Stimulated activated CD4-positive, alpha-beta T cell treated with anti-CD3 and anti-CD28 coated beads, Interleukin-4, amount 100 ng/mL, for 1 hour (primary cell): ENCODE measurements at regions not wholly inside any gene's neighbourhood (a gene's known extent, or its start where the extent isn't known, plus 50 kb on each side); places are given as distances from the start of the nearest gene placed in this dataset.
"Not testable (repeated sequence)": the region's sequence is repeated elsewhere in the genome, so short reads cannot be mapped to it uniquely, and the experiment has no call there.

Source experiments
- DNase-seq: peaks from one replicate; pipeline ENCODE4 v3.0.0-alpha.2; 2020

DNA sequence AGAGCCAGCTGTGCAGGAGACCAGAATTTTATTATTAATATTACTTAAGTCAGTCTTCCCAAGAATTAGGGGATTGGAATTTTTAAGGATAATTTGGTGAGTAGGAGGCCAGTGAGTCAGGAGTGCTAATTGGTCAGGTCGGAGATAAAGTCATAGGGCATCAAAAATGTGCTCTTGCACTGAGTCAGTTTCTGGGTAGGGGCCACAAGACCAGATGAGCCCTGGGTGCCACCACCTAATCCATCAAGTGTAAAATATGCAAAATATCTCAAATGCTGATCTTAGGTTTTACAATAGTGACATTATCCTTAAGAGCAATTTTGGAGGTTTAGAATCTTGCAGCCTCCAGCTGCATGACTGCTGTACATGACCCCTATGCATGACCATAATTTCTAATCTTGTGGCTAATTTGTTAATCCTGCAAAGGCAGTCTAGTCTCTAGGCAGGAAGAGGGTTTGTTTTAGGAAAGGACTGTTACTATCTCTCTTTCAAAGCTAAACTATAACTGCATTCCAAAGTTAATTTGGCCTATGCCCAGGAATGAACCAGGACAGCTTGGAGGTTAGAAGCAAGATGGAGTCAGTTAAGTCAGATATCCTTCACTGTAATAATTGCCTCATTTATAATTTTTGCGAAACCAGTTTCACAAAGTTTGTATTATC is 215.9 kb downstream of the RNF152 start:
- DNase-seq, result no peak

DNA sequence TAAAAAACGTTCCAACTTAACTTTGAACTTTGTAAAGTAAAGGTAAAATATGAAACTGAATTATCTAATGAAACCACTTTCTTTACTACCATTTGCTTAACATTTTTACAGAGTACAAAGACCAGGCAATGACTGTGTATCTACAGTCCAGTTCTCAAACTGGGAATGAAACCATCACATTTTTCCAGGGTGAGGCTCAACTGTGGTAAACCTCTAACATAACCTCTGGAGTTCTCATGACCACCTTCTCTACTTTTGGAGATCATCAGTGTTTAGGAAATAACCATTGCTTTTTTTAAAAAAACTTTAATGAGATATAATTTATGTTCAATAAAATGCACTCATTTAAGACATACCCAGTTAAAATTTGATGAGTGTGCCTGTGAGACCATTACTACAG is 223.5 kb downstream of the RNF152 start:
- no peak for DNase-seq

DNA sequence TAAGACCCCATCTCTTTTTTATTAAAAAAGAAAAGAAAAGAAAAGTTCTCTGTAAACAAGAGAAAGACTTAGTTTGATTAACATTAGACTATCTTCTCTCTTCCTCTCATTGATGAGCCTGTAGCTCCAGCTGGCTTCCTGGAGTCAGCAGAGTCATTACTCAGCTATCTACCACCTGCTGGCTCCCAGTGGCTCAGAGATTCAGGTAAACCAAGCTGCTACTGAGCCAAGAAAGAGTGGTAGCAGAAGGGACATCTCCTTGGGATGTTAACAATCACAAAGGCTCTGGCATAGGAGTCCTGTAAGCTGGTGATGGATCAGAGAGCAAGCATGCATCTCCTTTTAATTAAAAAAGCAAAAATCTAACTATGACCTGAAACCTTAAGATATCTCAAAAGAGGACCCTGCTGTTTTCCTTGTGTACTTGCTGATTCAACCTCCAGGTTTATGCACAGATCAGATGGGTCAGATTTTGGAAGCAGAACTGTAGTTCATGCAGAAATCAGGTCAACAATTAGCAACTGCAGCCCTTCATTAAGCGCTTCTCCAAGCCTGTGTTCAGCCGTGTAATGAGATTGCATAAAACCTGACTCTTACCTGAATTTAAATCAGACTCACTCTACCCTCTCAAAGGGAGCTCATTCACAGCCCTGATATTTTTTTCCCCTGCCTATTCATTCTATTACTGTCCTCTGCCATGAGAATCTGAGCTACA is 225.8 kb downstream of the RNF152 start:
- DNase-seq, result no peak

DNA sequence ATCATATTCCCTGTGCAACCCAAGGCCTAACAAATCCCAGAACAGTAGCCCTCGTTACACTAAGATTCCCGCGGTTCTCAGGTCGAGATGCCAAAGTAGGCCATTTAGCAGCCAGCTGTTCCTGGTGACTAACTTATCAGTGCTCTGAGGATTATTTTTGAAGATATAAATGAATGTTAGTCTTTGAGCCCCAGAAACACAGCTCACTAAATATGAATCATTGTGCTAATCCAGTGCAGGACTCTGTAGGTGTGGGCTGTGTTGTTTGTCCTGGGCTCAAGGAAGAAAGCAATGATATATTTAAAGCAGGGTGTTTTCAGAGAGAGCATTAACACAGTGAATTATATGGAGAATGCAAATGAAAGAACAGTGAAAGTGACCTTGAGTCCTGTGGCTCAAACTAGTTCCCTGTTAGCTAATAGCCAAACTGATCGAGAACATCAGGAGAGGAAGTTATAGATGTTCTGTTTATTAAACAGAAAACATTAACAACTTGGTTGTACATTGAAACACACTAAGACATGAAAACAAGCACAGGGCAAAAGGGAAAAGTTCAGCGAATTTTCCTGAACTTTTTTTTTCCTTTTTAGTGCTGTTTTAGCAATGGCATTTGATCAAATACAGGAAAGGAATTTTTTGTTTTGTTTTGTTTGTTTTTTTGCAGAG is 228.3 kb downstream of the RNF152 start:
- DNase-seq, result no peak

DNA sequence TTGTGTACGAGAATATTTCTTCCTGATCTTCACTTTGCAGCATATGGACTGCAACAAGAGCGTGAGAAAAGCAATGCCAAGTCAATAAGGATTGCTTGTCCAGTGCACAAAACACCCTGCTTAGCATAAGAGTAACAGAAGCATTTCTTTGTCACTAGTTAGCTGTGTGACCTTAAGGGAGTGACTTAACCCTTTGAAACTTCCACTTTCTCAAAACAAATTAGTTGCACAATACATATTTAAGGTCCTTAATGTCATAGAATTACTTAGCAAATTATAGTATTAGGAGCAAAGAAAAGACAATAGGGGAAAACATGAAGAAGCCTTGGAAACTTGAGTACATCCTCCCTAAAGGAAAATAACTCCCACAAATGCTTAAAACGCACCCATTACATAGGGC is 230.1 kb downstream of the RNF152 start:
- DNase-seq, result no peak

DNA sequence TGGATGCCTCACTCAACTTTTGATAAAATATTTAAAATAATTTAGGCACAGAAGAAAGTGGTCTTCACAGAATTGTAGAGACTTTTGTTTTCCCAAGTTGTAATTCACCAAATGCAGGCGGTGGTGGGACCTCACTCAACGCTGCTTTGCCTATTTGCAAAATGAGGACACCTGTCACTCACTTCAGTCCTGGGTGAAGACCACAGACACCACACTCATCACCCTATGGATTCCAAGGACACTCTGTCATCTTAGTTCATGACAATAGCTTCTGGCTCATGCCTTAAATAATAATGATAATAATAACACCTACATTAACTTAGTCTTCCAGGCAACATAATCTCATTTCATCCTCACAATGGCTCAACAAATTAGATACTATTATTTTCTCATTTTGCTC is 234.4 kb downstream of the RNF152 start:
- DNase-seq, result no peak

DNA sequence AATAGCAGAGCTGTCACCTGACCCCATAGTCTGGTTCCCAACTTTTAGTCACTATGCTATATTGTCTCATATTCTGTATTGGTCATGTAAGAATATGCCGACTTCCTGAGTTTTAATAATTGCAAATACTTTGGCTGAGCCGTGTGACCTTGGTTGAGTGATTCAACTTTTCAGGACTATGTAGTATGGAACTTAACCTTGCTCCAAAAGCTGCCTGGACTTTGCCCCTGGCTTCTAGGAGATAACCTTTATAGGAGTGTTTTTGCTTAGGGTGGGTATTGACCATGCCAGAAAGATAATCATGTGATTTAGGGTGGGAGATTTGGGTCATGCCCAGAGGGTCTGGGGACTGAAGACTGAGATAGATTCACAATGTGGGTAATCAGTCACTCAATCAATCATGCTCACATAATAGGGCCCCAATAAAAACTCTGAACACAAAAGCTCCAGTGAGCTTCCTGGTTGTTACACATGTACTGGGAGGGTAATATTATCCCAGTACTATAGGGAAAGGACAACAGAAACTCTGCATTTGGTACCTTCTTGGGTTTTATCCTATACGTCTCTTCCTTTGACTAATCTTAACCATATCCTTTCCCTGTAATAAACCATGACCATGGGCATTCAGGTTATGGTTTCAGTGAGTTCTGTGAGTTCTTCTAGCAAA is 235.6 kb downstream of the RNF152 start:
- no peak for DNase-seq

DNA sequence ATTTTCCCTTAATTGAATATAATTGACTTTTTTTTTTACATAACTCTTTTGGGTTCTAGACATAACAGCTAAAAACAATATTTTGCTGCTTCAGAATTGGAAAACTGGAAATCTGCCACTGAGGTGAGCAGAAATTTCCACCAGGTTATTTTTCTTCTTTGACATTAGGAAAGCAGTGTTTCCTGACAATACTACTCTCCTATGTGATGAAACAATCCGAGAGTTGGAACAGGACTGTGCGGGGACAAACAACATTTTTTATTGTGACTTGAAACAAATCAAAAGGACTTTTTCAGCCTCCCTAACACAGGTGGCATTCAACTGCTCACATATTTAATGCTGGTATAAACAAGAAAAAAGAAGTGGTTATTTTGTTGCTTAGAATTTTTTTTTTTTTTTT is 237.2 kb downstream of the RNF152 start:
- no peak for DNase-seq

DNA sequence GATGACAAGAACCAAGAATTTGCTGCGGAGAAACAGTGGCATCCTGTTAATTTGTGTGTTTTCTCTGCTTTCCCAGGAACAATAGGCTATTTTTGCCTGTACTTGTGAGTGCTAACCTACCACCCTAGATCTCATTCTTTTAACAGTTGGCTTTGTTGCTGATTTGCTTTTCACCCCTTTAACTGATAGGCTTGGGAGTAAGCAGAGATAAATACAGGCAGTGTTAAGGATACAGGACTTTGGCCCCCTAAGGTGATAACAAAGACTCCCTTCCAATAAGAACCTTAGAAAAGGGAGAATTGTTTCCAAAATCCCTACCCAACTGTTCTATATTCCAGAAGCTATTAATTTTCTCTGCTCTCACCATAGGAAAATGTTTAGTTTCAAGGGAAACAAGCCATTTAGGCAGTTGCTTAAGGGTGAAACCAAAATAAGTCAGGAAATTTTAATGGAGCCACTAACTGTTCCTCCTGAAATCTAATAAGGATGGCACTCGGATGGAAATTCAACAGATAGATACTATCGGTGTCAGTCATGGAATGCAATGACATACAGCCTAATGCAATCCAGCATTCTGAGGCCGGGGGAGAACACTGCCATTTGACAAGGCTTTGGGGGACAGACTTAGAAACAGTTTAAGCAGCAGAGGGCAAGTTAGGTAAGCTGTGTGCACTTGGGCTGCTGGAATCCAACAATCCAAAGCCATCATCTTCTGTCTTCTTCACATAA is 238.8 kb downstream of the RNF152 start:
- no peak for DNase-seq

DNA sequence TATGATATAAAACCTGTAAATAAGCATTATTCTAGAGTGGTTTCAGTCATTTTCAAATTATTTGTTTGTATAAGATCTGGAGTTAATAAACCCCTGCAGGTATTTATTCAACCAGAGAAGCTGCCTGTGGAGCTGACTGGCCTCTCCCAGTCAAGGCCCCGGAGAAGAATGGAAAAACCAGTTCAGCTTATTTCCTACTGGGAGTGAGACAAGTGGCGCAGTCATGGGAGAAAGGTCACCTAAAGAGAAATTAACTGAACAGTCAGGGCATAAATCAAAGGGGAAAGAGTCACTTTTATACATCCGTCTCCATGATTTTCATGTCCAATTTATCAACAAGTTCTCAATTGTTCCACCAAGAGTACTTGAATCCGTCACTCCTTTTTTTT is 240.9 kb downstream of the RNF152 start:
- no peak for DNase-seq

DNA sequence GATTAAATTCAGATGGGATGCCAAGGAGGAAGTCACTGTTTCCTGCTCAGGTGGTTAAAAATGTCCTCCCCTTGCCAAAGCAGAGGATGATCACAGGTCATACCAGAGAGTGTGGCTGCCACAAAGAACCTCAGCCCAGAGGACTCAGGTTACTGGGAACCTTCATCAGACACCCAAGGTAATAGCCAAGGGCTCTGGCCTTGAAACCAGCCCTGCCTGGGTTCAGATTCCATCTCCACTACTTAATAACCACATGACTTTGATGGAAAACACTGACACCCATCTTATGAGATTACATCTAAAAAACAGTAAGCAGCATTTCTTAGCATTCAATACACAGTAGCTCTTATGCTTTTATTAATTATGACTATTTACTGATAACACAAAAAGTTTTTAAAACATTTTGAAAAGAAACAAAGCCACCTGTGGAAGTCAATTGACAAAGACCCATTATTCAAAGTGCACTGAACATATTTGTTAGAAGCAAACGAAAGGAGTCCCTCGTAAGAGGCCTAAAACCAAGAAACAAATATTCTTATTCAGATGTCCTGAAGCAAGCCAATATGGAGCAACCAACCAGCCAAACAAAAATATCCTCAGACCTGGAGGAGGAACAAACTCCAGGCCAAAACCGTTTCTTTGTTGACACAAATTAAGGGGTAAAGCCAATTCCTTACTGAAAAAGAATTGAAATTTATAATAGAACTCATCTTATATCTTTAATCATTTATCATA is 241.5 kb downstream of the RNF152 start:
- no peak for DNase-seq

DNA sequence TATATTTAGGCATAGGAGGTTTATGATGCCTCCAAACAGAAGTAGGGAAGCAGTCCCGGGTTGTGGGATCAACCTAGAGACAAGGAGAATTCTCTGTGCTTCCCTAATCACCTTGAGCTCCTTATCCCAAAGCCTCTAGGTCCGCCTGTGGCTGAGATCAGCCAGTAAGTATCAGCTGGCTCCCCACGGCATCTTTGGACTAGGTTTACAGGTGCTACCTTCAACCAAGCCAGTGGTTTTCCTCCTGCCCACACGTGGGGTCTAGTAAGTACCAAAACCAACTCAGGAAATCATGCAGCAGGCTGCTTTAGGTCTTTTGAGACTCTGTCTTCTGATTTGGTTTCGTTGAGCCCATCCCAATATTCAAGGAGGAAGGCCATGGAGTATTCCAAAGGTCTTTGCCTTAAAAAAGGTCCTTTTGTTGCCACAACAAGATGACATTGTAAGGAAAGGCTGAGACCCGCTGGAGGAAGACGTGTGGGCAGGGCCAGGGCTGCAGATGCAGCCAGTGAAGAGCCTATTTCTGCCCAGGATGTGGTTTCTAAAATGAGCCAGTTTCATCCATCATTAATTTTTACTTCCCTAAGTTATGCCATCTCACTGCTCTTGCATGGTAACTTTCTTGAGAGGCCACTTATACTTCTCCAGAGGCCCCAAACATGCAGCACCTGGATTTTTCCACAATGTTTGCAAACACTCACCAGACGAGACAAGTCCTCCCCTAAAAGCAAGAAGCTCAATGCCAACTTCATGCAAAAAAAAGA is 248.7 kb downstream of the RNF152 start:
- no peak for DNase-seq

DNA sequence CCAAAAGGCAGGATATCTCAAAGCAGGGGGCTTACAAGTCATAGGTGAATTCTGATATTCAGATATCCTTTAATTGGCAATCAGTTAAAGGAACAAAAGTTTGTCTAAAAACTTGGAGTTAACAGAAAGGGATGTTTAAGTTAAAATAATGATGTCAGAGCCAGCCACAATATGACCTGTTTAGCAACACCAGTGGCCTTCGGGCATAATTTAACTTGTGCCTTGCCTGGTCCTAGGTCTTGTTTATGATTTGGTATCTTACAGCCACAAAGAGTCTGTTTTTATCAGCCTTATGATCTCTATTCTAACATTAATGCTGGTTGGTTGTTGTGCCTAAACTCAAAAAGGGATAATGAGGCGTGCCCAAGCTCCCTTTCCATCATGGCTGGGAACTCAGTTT is 252.9 kb downstream of the RNF152 start:
- DNase-seq, result no peak

DNA sequence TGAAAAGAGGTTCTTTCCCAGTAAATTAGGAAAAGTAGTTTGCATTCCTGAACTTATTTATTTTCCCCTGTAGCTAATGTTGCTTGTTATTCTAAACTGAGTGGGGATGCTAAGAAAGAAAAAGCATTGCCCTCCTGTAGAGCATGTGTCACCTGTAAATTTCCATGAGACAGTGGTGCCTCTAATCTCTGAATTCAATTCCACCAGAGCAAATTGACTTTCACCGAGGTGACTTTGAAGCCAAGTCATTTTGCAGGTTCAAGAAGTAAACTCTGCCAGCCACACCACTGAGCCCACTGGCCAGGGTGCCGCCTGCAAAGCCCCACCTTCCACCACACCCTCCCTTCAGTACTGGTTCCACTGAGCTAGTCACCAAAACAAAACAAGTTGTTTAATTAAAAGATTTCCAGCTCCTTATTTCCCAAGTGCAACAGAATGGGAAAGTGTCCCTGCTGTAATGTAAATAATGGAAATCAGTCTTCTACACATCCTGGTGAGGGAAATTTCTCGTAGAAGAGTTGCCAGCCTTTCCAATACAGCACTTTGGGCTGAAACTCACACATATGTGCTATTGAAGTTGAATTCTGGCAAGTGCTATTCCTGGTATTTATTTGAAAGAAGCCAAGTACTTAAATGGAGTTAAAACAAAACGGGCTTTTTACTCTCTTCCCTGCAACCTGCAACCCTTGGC is 254.8 kb downstream of the RNF152 start:
- DNase-seq, result no peak

DNA sequence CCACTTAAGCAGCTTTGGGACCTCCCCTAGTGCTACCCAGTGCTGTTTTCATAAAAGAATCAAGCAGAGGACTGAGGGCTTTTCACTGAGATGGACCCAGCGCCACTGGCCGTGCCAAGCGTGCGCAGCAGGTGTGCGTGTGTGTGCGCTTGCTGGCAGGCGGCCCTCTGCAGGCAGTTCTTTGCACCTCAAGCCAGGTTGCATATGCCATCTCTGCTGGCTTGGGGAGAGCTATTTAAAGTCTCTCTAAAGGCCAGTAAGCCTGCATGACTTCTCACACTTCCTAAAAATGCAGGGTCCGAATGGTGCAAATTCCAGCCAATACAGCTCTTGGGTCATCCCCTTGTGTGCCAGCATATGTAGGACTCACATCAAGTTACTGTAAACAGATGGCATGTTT is 255.5 kb downstream of the RNF152 start:
- no peak for DNase-seq

DNA sequence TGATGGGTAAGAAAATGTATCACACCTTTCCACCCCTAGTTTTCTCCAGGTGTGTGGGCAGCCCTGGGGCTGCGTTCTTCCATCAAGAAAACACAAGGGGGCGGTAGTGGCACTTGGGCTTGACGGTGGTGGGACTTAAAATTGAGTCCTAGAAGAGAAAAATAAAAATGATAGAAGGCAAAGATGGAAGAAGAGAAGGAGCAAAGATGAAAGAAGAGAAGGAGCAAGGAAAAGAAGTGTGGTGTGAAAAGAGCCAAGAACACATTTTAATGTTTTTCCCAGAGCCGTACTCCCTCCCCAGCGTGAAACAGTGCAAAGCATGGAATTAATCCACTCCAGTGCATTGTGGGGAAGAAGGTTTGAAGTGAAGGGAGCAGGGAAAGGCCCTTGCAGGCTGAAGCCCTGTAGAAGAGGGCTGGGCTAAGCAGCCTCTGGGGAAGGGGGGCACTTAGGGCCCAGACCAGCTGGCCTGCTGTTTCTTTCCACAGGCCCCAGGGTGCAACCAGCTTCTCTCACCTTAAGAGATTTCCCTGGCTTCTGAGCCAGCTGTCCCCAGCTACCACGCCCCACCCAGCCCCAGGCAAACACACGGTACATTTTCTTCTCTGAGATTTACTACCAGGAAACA is 256.8 kb downstream of the RNF152 start:
- peak; percentile 19 for DNase-seq

DNA sequence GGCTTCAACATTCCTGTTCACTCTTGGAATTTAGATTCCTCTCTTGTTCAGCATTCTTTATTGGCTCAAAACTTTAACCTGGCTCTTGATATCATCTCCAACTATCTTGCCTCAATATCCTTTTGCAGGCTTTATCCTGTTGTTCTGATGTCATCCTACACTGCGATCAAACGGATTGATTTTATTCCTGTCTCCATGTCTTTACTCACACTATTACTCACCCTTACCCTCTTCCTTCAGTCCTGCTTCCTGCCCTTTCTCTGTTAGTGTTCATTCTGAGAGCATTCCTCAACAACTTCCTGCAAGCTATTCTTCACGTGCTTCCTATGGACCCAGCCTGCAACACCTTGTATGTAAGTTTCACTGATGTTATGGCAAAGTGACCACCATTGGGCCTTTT is 264.7 kb downstream of the RNF152 start:
- DNase-seq, result no peak

DNA sequence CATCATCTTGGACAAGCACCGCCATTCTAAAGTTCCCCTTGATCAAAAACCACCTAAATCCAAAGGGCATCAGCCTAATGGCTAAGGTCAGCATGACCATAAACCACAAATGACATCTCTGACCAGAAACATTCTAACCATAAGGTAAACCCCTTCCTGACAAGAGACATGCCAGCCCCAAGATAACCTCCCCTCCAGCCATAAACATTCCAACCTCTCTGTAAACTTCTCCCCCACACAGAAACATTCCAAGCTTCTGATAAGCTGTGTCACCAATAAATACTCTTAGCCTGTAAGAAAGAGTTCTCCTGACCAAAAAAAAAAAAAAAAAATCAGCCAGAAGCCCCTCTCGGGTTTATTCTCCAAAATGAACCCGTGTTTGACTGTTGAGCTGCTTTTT is 268.2 kb downstream of the RNF152 start:
- not testable (repeated sequence) for DNase-seq

DNA sequence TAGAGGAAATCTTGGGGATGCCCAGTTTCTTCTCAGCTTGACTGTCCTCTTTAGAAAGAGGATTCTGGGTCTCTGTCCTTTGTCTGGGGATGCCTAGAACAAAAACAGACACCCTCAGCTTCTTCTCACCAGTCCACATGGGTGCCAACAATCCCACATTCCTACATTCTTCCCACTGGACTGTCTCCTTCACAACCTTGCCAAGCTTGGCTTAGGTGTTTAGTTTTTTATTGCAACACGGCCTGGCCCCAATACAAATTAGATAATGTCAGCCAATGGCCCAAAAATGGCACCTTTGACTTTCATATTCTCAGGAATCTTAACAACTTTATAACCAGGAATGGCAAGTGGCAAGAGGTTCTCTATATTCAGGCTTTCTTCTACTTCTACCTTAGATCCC is 273.0 kb downstream of the RNF152 start:
- DNase-seq, result no peak

DNA sequence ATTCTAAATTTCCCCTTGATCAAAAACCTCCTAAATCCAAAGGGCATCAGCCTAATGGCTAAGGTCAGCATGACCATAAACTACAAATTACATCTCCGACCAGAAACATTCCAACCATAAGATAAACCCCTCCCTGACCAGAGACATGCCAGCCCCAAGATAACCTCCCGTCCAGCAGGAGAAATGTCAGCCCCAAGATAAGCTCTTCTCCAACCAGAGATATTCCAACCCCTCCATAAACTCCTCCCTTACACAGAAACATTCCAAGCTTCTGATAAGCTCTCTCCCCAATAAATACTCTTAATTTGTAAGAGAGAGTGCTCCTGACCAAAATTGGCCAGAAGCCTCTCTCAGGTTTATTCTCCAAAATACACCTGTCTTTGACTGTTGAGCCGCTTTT is 274.0 kb downstream of the RNF152 start:
- DNase-seq, result no peak
